ENCODE measurements at regions not wholly inside any gene's neighbourhood (a gene's known extent, or its start where the extent isn't known, plus 50 kb on each side); places are given as distances from the start of the nearest gene placed in this dataset.

DNA sequence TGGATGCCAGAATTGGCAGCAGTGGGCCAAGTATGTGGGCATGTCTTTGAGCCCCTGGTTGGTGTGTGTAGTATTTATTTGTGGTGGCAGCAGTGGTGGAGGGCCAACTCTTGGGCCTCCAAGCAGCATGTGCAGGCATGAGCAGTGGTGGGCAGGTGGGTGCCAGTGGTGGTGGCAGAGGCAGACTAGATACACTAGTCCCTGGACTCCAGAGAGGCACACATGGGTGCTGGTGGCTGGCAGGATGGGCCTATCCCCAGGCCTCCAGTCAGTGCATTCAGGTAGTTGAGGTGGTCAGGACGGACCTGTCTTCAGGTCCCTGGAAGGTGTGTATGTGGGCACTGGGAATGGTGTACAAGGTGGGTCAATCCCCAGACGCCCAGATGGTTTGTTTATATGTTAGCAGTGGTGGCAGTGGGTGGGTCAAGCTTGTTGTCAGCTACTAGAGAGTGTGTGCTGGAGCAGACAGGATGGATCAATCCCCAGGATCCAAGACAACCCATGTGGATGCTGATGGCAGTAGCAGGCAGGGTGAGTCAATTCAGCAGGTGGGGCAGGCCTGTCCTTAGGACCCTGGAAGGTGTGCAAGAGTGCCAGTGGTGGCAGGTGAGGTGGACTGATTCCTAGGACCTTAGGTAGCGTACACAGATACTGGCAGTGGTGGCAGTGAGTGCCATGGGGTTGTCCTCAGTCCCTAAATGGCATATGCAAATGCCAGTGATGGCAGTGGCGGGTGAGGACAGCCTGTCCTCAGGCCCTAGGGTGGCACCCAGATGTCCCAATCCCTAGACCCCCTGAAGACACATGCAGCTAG lies 294.3 kb downstream of the RPS24 start:
- TF ChIP-seq, protein P1, sequence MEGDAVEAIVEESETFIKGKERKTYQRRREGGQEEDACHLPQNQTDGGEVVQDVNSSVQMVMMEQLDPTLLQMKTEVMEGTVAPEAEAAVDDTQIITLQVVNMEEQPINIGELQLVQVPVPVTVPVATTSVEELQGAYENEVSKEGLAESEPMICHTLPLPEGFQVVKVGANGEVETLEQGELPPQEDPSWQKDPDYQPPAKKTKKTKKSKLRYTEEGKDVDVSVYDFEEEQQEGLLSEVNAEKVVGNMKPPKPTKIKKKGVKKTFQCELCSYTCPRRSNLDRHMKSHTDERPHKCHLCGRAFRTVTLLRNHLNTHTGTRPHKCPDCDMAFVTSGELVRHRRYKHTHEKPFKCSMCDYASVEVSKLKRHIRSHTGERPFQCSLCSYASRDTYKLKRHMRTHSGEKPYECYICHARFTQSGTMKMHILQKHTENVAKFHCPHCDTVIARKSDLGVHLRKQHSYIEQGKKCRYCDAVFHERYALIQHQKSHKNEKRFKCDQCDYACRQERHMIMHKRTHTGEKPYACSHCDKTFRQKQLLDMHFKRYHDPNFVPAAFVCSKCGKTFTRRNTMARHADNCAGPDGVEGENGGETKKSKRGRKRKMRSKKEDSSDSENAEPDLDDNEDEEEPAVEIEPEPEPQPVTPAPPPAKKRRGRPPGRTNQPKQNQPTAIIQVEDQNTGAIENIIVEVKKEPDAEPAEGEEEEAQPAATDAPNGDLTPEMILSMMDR (IDR thresholded peaks at IDR 0.05) = no peak
- TF ChIP-seq ZFX (IDR thresholded peaks at IDR 0.05; ENCODE audit: borderline replicate concordance) = no peak

All from 22Rv1 (cell line).